ENCODE measurements at regions not wholly inside any gene's neighbourhood (a gene's known extent, or its start where the extent isn't known, plus 50 kb on each side); places are given as distances from the start of the nearest gene placed in this dataset.
"Not testable (repeated sequence)": the region's sequence is repeated elsewhere in the genome, so short reads cannot be mapped to it uniquely, and the experiment has no call there.

DNA sequence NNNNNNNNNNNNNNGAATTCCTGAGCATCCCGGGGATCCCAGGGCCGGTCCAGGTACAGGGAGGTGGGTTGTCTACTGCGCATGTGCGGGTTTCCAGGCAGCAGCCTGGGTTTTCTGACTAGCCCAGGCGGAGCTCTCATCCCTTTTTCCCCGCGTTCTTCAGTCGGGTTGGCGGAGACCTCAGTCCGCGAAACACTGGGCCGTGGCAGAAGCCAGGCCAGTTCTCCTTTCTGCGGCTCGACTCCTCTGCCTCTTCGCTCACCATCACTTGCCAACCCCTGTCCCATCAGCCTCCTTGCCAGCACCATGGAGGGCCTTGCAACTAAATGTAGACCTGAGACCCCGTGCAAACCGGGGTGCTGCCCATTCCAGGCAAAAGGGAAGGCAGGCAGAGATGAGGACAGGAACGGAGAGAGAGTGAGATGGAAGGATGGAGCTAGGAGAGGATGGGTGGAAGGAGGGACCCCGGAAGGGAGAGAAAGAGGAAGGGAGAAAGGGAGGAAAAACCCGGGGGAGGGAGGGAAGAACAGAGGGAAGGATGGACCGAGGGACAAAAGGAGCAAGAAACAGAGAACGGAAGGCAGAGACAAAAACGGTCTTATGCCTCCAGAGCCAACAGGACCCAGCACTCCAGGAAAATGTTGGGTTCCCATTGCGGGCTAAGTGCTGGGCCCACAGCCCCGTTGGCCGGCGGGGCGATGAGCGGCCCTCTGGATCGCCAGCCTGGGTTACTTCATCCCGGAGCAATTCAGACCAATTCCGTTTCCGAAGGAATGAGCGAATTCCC is 445.4 kb upstream of the DEFB115 start:
- H3K9me3 ChIP-seq (ENCODE audit: severe bottlenecking): peaks cover 6% of the 10 kb centered on the region
- peak; percentile 85 for DNase-seq (ENCODE audit: low spot score)
- H3K4me1 ChIP-seq (ENCODE audit: insufficient read depth, poor library complexity, severe bottlenecking): no peaks in the 10 kb centered on the region
- H3K27ac ChIP-seq (ENCODE audit: poor library complexity, severe bottlenecking): no peak overlapping the region
- peak; percentile 61 for ATAC-seq (ENCODE audit: low read depth)
- no peak overlapping the region for H3K4me3 ChIP-seq (ENCODE audit: severe bottlenecking)
- TF ChIP-seq, protein P1, sequence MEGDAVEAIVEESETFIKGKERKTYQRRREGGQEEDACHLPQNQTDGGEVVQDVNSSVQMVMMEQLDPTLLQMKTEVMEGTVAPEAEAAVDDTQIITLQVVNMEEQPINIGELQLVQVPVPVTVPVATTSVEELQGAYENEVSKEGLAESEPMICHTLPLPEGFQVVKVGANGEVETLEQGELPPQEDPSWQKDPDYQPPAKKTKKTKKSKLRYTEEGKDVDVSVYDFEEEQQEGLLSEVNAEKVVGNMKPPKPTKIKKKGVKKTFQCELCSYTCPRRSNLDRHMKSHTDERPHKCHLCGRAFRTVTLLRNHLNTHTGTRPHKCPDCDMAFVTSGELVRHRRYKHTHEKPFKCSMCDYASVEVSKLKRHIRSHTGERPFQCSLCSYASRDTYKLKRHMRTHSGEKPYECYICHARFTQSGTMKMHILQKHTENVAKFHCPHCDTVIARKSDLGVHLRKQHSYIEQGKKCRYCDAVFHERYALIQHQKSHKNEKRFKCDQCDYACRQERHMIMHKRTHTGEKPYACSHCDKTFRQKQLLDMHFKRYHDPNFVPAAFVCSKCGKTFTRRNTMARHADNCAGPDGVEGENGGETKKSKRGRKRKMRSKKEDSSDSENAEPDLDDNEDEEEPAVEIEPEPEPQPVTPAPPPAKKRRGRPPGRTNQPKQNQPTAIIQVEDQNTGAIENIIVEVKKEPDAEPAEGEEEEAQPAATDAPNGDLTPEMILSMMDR (IDR thresholded peaks at IDR 0.05; ENCODE audit: poor library complexity, severe bottlenecking): no peak
- H3K27me3 ChIP-seq (ENCODE audit: insufficient read depth, poor library complexity, severe bottlenecking): no peaks in the 10 kb centered on the region
- no peaks in the 10 kb centered on the region for H3K36me3 ChIP-seq (ENCODE audit: low read depth)

DNA sequence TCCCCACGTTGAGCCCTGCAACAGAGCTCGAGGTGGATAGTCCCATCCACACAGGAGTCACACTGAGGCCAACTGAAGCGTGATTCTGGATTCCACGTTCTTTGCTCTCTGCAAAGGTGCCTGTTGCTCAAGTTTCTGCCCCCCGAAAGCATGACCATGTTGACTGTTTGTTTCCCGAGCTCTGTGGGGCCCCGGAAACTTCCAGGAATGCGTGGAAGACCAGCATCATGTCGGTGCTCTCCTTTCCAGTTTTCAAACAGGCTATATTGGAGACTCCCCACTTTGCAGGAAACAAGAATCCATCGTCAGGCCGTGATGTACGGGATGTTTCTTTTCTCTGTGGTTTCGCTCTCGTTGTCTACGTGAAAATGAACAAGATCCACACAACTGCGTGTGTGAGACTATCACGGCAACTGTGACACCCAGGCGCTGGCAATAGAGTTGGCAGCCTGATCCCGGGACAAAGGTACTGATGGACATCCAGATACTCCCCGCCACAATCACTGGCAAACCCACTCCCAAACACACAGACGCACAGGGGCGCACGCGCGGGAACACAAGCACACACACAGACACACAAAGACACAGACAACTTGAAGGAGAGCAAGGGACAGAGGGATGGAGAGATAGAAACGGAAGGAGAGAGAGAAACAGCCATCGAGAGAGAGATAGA is 444.6 kb upstream of the DEFB115 start:
- Histone ChIP-seq H3K27me3 (ENCODE audit: insufficient read depth, poor library complexity, severe bottlenecking) (no peaks in the 10 kb centered on the region), H3K4me1 (ENCODE audit: insufficient read depth, poor library complexity, severe bottlenecking) (no peaks in the 10 kb centered on the region), H3K27ac (ENCODE audit: poor library complexity, severe bottlenecking) (no peak overlapping the region), H3K9me3 (ENCODE audit: severe bottlenecking) (peaks cover 6% of the 10 kb centered on the region), H3K36me3 (ENCODE audit: low read depth) (no peaks in the 10 kb centered on the region), H3K4me3 (ENCODE audit: severe bottlenecking) (no peak overlapping the region)
- no peak for ATAC-seq (ENCODE audit: low read depth)
- DNase-seq (ENCODE audit: low spot score): peak; percentile 86
- TF ChIP-seq, protein P1 (IDR thresholded peaks at IDR 0.05; ENCODE audit: poor library complexity, severe bottlenecking): no peak

- not testable (repeated sequence) for H3K27me3 ChIP-seq (ENCODE audit: insufficient read depth, poor library complexity, severe bottlenecking); H3K27ac ChIP-seq (ENCODE audit: poor library complexity, severe bottlenecking); H3K36me3 ChIP-seq (ENCODE audit: low read depth); H3K4me1 ChIP-seq (ENCODE audit: insufficient read depth, poor library complexity, severe bottlenecking); H3K9me3 ChIP-seq (ENCODE audit: severe bottlenecking); H3K4me3 ChIP-seq (ENCODE audit: severe bottlenecking)
- ATAC-seq (ENCODE audit: low read depth) (peak; percentile 43; the same call in 1 of the 3 replicates), DNase-seq (ENCODE audit: low spot score) (peak; percentile 92)
These were observed 443.8 kb upstream of the DEFB115 start for GRCh38 chr20:30813412-30814311.

DNA sequence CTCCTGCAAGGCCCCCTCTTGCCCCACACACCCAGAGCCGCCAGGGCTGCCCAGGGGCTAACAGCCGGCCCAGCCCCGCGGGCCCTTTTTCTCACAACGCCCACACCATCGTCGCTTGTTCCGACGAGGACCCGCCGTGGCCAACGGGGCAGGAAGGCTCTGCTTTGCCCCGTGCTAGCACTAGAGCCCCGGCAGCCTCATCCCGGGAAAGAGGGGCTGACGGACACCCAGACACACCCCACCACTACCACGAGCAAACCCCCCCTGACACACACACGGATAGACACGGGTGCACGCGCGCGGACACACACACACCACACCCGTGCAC is 443.2 kb upstream of the DEFB115 start:
- not testable (repeated sequence) for H3K4me3 ChIP-seq (ENCODE audit: severe bottlenecking); H3K4me1 ChIP-seq (ENCODE audit: insufficient read depth, poor library complexity, severe bottlenecking); H3K9me3 ChIP-seq (ENCODE audit: severe bottlenecking); H3K27ac ChIP-seq (ENCODE audit: poor library complexity, severe bottlenecking); H3K27me3 ChIP-seq (ENCODE audit: insufficient read depth, poor library complexity, severe bottlenecking); H3K36me3 ChIP-seq (ENCODE audit: low read depth)
- ATAC-seq (ENCODE audit: low read depth) (0 out of 3 replicates have a peak, but pooled peaks have one; percentile 23), DNase-seq (ENCODE audit: low spot score) (peak; percentile 90)

DNA sequence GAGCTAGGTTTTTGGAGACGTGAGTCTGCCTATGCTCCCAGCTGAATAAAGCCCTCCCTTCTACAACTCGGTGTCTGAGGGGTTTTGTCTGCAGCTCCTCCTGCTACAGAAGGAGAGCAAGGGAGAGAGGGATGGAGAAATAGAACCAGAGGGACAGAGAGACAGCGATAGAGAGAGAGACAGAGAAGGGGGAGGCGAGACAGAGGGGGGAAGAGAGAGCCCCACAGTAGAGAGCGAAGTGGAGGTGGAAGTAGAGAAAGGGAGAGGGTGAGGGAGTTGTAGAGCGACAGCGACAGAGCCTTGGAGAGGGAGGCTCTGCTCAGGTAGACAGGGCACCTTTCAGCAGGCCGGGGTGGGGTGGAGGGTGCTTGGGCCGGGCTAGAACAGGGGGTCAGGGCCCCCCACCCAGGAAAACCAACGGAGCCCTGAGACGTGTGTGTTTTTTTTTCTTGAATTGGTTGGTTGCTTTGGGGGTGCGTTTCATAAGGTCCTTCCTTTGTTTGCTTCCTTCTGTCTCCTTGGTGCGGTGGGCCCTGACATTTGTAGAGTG is 442.4 kb upstream of the DEFB115 start:
- not testable (repeated sequence) for H3K9me3 ChIP-seq (ENCODE audit: severe bottlenecking); ATAC-seq (ENCODE audit: low read depth)

More for the DNA sequence above, 442.4 kb upstream of the DEFB115 start:
- not testable (repeated sequence) for H3K36me3 ChIP-seq (ENCODE audit: low read depth); H3K27ac ChIP-seq (ENCODE audit: poor library complexity, severe bottlenecking); H3K4me3 ChIP-seq (ENCODE audit: severe bottlenecking); DNase-seq (ENCODE audit: low spot score); H3K4me1 ChIP-seq (ENCODE audit: insufficient read depth, poor library complexity, severe bottlenecking); H3K27me3 ChIP-seq (ENCODE audit: insufficient read depth, poor library complexity, severe bottlenecking)

All from RWPE2 (cell line).